GM13977 (cell line): ENCODE measurements at regions not wholly inside any gene's neighbourhood (a gene's known extent, or its start where the extent isn't known, plus 50 kb on each side); places are given as distances from the start of the nearest gene placed in this dataset.

ENCODE experiments used
- DNase-seq: peaks from one replicate; pipeline ENCODE4 v3.0.0; 2012; ENCODE audit warnings: low spot score
- in situ Hi-C: fragments of 300-500 bp; cut with MboI; formaldehyde crosslinking; loops from one replicate; pipeline ENCODE4 v1.12.0; 2022; ENCODE audit warnings: low sequenced_read_pairs, low pct_unique_long_range_greater_than_20kb, mixed read lengths, inconsistent platforms; ENCODE audit not compliant: unreplicated experiment
- TF ChIP-seq, protein P1 (sequence below): IDR thresholded peaks from 2 replicates; pipeline ENCODE4 v1.5.1; 2012; ENCODE audit warnings: mild to moderate bottlenecking, control low read depth; ENCODE audit not compliant: insufficient read depth; ENCODE audit errors: extremely low read depth, missing control alignments

DNA sequence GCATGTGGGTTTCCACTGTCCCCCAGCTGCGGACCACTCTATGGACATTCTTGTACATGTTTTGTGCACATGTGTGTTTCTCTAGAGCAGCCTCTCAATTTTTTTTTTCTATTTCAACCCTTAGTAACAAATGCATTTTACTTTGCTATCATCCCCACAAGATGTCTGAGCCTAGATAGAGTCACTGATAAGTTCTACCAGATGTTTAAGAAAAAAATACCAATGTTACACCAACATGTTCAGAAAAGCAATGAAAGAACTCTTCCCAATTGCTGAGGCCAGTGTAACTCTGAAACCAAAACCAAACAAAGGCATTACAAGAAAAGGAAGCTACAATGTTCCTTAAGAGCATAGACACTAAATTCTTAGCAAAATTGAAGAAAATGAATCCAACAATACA, 218.5 kb downstream of the CXCL12 start:
- in situ Hi-C loops = no loop called here
- TF ChIP-seq, protein P1, sequence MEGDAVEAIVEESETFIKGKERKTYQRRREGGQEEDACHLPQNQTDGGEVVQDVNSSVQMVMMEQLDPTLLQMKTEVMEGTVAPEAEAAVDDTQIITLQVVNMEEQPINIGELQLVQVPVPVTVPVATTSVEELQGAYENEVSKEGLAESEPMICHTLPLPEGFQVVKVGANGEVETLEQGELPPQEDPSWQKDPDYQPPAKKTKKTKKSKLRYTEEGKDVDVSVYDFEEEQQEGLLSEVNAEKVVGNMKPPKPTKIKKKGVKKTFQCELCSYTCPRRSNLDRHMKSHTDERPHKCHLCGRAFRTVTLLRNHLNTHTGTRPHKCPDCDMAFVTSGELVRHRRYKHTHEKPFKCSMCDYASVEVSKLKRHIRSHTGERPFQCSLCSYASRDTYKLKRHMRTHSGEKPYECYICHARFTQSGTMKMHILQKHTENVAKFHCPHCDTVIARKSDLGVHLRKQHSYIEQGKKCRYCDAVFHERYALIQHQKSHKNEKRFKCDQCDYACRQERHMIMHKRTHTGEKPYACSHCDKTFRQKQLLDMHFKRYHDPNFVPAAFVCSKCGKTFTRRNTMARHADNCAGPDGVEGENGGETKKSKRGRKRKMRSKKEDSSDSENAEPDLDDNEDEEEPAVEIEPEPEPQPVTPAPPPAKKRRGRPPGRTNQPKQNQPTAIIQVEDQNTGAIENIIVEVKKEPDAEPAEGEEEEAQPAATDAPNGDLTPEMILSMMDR = no peak
- DNase-seq = no peak

DNA sequence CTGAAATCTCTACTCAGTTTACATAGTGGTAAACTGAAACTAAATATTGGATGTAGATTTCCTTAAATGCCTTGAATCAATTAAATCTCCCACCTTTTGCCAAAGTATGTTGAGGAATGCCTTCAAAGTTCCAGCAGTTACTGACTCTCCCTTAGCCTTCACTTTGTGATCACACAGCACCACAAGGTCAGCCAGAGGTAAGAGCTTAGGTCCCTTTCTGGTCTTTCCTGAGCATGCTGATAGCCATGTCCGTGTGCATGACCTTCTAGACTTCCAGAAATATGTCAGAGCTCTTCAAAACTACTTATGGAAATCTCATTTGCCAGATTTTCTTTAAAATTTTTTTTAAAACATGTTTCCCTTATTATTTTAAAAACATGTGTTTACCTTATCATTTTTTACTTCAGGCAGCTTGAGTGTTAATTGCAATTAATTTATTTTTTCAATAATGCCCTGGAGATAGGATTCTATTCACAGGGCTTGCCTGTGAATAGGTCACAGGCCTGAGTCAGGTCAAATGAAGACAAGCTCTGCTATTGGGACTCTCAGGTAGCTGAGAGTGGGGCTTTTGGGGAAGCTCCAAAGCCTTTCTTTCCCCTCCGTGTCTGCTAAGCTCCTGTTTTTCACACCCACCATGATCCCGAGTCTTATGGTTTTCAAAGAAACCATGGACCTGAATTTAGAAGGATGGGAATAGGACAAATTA, 220.5 kb downstream of the CXCL12 start:
- TF ChIP-seq, protein P1 = no peak
- in situ Hi-C loops = no loop called here
- DNase-seq = no peak

DNA sequence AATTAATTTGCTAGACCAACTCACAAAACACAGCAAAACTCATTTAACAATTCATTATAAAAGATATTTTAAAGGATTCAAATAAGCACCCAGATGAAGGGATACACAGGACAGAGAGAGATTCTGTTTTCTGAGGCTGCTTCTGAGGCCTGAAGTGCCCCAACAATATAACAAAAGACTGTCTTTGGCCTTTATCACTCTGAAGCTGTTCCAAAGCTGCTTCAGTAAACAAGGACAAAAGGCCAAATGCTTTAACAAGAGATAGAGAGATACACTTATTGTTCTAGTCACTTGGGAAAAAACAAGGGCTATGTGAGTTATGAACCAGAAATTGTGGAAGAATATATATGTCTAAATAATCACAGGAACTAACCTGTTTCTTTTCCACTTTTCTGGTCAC, 223.7 kb downstream of the CXCL12 start:
- TF ChIP-seq, protein P1 = no peak
- in situ Hi-C loops = no loop called here
- no peak for DNase-seq

DNA sequence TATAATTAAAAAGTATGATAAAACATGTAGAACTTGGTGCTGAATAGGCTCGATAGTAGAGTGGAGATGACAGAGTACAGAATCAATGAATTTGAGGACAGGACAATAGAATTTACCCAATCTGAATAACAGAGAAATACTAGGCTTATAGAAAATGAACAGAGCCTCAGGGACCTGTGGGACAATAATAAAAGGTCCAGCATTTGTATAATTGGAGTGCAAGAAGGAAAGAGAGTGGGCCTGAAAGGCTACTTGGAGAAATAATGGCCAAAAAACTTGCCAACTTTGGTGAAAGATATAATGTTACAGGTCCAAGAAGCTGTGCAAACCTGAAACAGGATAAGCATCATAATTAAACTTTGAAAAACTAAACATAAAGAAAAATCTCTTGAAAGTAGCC, 227.3 kb downstream of the CXCL12 start:
- TF ChIP-seq, protein P1 = no peak
- in situ Hi-C loops = no loop called here
- DNase-seq = no peak

DNA sequence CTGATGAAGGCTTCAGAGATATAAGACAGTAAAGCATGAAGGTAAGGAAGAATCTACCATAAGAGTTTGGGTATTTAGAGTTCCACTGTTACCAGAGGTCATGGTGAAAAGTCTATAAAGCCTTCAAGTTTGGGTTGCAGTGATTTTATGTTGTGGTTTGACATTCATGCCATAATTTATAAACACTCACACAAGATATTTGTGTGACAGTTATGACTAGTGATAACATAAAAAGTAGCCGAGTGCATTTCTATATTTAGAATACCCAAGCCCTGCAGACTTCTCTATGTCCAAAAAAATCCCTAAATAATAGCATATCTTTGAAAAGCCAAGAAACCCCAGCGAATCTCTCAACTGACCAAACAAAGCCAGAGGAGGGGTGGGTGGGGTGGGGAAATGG, 229.9 kb downstream of the CXCL12 start:
- no peak for DNase-seq
- TF ChIP-seq, protein P1 = no peak

DNA sequence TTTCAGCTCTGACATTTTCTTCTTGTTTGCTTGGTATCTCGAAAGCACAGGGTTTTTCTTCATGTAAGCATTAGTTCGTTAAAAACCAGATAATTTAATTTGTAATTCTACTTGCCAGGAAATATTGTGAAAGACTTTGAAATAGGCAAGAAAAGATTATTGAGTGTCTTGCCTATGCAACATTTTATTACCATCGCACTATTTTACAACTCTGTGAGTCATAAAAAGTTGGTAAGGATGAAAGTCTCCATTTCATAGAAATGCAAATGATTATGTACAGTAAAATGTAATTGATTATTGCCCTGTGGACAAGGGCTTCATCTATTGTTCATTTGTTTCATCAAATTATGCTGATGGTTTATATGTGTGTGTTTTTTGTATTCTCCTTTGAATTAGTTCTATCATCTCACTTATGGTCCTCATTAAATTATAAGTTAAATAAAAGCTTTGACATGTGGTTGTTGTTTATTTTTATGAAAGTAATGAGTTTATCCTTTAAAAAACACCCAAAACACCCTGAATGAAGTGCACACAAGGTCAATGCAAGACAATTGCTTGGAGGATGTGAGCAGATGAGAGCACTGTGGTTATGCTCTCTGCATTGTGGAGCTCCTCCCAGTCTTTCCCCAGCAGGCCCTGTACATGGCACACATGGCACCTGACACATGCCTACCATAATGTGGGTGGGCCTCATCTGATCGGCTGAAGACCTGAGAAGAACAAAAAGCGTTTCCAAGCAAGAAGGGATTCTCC, 230.8 kb downstream of the CXCL12 start:
- DNase-seq = no peak
- TF ChIP-seq, protein P1 = no peak
- in situ Hi-C loops = no loop called here

More for the DNA sequence above, 229.9 kb downstream of the CXCL12 start:
- in situ Hi-C loops = no loop called here
